GM19452 (cell line): ENCODE measurements at regions not wholly inside any gene's neighbourhood (a gene's known extent, or its start where the extent isn't known, plus 50 kb on each side); places are given as distances from the start of the nearest gene placed in this dataset.

ENCODE experiments used
- ATAC-seq: cut with Tn5 transposase; IDR thresholded peaks from one replicate; pipeline ENCODE4 v1.9.1; 2021; ENCODE audit not compliant: unreplicated experiment

GRCh38 chr3:116927918-116928317, 218.3 kb downstream of the TUSC7 start:
- ATAC-seq, result no peak

GRCh38 chr3:116929505-116930222, 220.1 kb downstream of the TUSC7 start:
- no peak for ATAC-seq

- ATAC-seq, result no peak
These were observed 221.2 kb downstream of the TUSC7 start for GRCh38 chr3:116930786-116931185.

GRCh38 chr3:116939091-116939490, 229.5 kb downstream of the TUSC7 start:
- no peak for ATAC-seq

- ATAC-seq, result no peak
These were observed 230.0 kb downstream of the TUSC7 start for GRCh38 chr3:116939550-116939949.

GRCh38 chr3:116940719-116941118, 231.1 kb downstream of the TUSC7 start:
- ATAC-seq, result no peak

- ATAC-seq, result no peak
These were observed 236.8 kb downstream of the TUSC7 start for GRCh38 chr3:116946376-116946775.

- ATAC-seq, result no peak
These were observed 237.6 kb downstream of the TUSC7 start for GRCh38 chr3:116947148-116947547.

GRCh38 chr3:116947809-116948208, 238.2 kb downstream of the TUSC7 start:
- no peak for ATAC-seq

- ATAC-seq, result no peak
These were observed 240.9 kb downstream of the TUSC7 start for GRCh38 chr3:116950301-116951055.

- ATAC-seq, result no peak
These were observed 242.0 kb downstream of the TUSC7 start for GRCh38 chr3:116951610-116952009.

- ATAC-seq, result no peak
These were observed 248.7 kb downstream of the TUSC7 start for GRCh38 chr3:116958291-116958690.

- no peak for ATAC-seq
These were observed 251.5 kb downstream of the TUSC7 start for GRCh38 chr3:116961106-116961505.

GRCh38 chr3:116963802-116964201, 254.2 kb downstream of the TUSC7 start:
- no peak for ATAC-seq

GRCh38 chr3:116966649-116967048, 257.1 kb downstream of the TUSC7 start:
- ATAC-seq, result no peak

GRCh38 chr3:116969135-116969534, 259.6 kb downstream of the TUSC7 start:
- no peak for ATAC-seq

GRCh38 chr3:116969646-116970045, 260.1 kb downstream of the TUSC7 start:
- ATAC-seq, result no peak

- no peak for ATAC-seq
These were observed 262.0 kb downstream of the TUSC7 start for GRCh38 chr3:116971531-116971930.

GRCh38 chr3:116974702-116975101, 265.1 kb downstream of the TUSC7 start:
- no peak for ATAC-seq

GRCh38 chr3:116977441-116977840, 267.9 kb downstream of the TUSC7 start:
- no peak for ATAC-seq

GRCh38 chr3:116980099-116980498, 270.5 kb downstream of the TUSC7 start:
- ATAC-seq, result no peak

GRCh38 chr3:116981089-116981488, 271.5 kb downstream of the TUSC7 start:
- ATAC-seq, result no peak
